Vagina (tissue), 2 donors: ENCODE measurements at regions not wholly inside any gene's neighbourhood (a gene's known extent, or its start where the extent isn't known, plus 50 kb on each side); places are given as distances from the start of the nearest gene placed in this dataset.

ENCODE experiments used
- DNase-seq, 2 donors: peaks; one replicate each; pipeline ENCODE4 v3.0.0-alpha.2; 2017; ENCODE audit errors: extremely low spot score in 2 of 2
- H3K27ac ChIP-seq: fragments of 200-600 bp; sonication (generic); one replicate; pipeline ENCODE4 v1.5.1; 2019
- H3K27me3 ChIP-seq: fragments of 200-600 bp; sonication (generic); one replicate; pipeline ENCODE4 v1.5.1; 2019
- H3K36me3 ChIP-seq, 2 donors: fragments of 200-600 bp; sonication (generic); one replicate each; pipeline ENCODE4 v1.5.1; 2017 to 2019
- H3K4me1 ChIP-seq: fragments of 200-600 bp; sonication (generic); one replicate; pipeline ENCODE4 v1.5.1; 2019
- H3K4me3 ChIP-seq, 2 donors: fragments of 200-600 bp; sonication (generic); 1 replicate in 1 of 2; 2 replicates in 1 of 2; pipeline ENCODE4 v1.5.1; 2016 to 2019
- H3K9me3 ChIP-seq: fragments of 200-600 bp; sonication (generic); one replicate; pipeline ENCODE4 v1.5.1; 2019
- CTCF ChIP-seq, 3 experiments: fragments of 450-650 bp in 2 of 3; fragments of 200-600 bp in 1 of 3; sonication (generic) in 1 of 3; IDR thresholded peaks; one replicate each; pipeline ENCODE4 v1.5.1; 2017 to 2019; ENCODE audit warnings: antibody characterized with exemption in 3 of 3, mild to moderate bottlenecking in 2 of 3, moderate library complexity in 2 of 3
- POLR2A ChIP-seq, 2 donors: fragments of 450-650 bp; IDR thresholded peaks; one replicate each; pipeline ENCODE4 v1.6.1; 2017; ENCODE audit warnings: antibody characterized with exemption in 2 of 2, mild to moderate bottlenecking in 2 of 2, moderate library complexity in 2 of 2
- POLR2AphosphoS5 ChIP-seq, 2 donors: sonication (generic); formaldehyde crosslinking; IDR thresholded peaks; one replicate each; pipeline ENCODE4 v1.9.0; 2017; ENCODE audit warnings: antibody characterized with exemption in 2 of 2, mild to moderate bottlenecking in 2 of 2, low read depth in 1 of 2; ENCODE audit not compliant: insufficient read depth in 1 of 2
- intact Hi-C: fragments of 100-400 bp; cut with DNase I; formaldehyde crosslinking; loops from one replicate; pipeline ENCODE4 v1.15.1; 2023

GRCh38 chr3:10581716-10582115, 76.3 kb upstream of the ATP2B2 start:
- Histone ChIP-seq H3K27ac (no peak overlapping the region), H3K36me3 (no peaks in the 10 kb centered on the region), H3K27me3 (no peaks in the 10 kb centered on the region), H3K9me3 (no peaks in the 10 kb centered on the region), H3K4me3 (no peak overlapping the region), H3K4me1 (no peaks in the 10 kb centered on the region)
- TF ChIP-seq CTCF (IDR thresholded peaks at IDR 0.05) (no peak), POLR2AphosphoS5 (IDR thresholded peaks at IDR 0.05; ENCODE audit: insufficient read depth in 1 of 2, low read depth in 1 of 2) (no peak), POLR2A (IDR thresholded peaks at IDR 0.05) (no peak)
- DNase-seq: no peak
- intact Hi-C loops: no loop called here

- no peaks in the 10 kb centered on the region for H3K36me3 ChIP-seq
These were observed 77.3 kb upstream of the ATP2B2 start for GRCh38 chr3:10582733-10583132.

GRCh38 chr3:10583798-10584708, 78.7 kb upstream of the ATP2B2 start:
- Histone ChIP-seq H3K36me3 (no peaks in the 10 kb centered on the region), H3K4me1 (no peaks in the 10 kb centered on the region), H3K9me3 (no peaks in the 10 kb centered on the region), H3K27me3 (no peaks in the 10 kb centered on the region), H3K4me3 (no peak overlapping the region), H3K27ac (no peak overlapping the region)
- no peak for DNase-seq
- intact Hi-C loops: no loop called here
- no peak for TF ChIP-seq POLR2A (IDR thresholded peaks at IDR 0.05)
- TF ChIP-seq POLR2AphosphoS5 (IDR thresholded peaks at IDR 0.05; ENCODE audit: insufficient read depth in 1 of 2, low read depth in 1 of 2): no peak
- no peak for TF ChIP-seq CTCF (IDR thresholded peaks at IDR 0.05)

More at GRCh38 chr3:10582733-10583132, 77.3 kb upstream of the ATP2B2 start:
- Histone ChIP-seq H3K27me3 (no peaks in the 10 kb centered on the region), H3K4me1 (no peaks in the 10 kb centered on the region), H3K9me3 (no peaks in the 10 kb centered on the region), H3K4me3 (no peak overlapping the region), H3K27ac (no peak overlapping the region)
- TF ChIP-seq POLR2AphosphoS5 (IDR thresholded peaks at IDR 0.05; ENCODE audit: insufficient read depth in 1 of 2, low read depth in 1 of 2) (no peak), CTCF (IDR thresholded peaks at IDR 0.05) (no peak)
- no peak for DNase-seq
- intact Hi-C loops: no loop called here

- intact Hi-C loops: no loop called here
These were observed 80.6 kb upstream of the ATP2B2 start for GRCh38 chr3:10585945-10586344.

More at GRCh38 chr3:10585945-10586344, 80.6 kb upstream of the ATP2B2 start:
- H3K9me3 ChIP-seq: no peaks in the 10 kb centered on the region
- H3K27ac ChIP-seq: no peak overlapping the region
- no peaks in the 10 kb centered on the region for H3K36me3 ChIP-seq
- TF ChIP-seq CTCF (IDR thresholded peaks at IDR 0.05) (no peak), POLR2AphosphoS5 (IDR thresholded peaks at IDR 0.05; ENCODE audit: insufficient read depth in 1 of 2, low read depth in 1 of 2) (no peak), POLR2A (IDR thresholded peaks at IDR 0.05) (no peak)
- no peak overlapping the region for H3K4me3 ChIP-seq
- no peaks in the 10 kb centered on the region for H3K27me3 ChIP-seq
- no peak for DNase-seq
- no peaks in the 10 kb centered on the region for H3K4me1 ChIP-seq
